ENCODE measurements at regions not wholly inside any gene's neighbourhood (a gene's known extent, or its start where the extent isn't known, plus 50 kb on each side); places are given as distances from the start of the nearest gene placed in this dataset.

GRCh38 chr12:87925021-87925420 lies 104.2 kb downstream of the C12orf50 start:
- Histone ChIP-seq H3K9ac (ENCODE audit: extremely low read depth, insufficient read length, low read length) (no peak overlapping the region), H3K27me3 (ENCODE audit: insufficient read depth, low read length) (no peaks in the 10 kb centered on the region; the same call in 1 of the 2 replicates), H4K91ac (ENCODE audit: insufficient read length, low read depth, low read length) (no peak overlapping the region), H3K27ac (ENCODE audit: insufficient read length, low read depth, low read length) (no peak overlapping the region), H2BK12ac (ENCODE audit: insufficient read length, low read depth, low read length) (no peak overlapping the region), H2BK120ac (ENCODE audit: low read depth, low read length, poor library complexity, severe bottlenecking) (no peak overlapping the region), H3K79me2 (ENCODE audit: insufficient read depth, low read length) (no peaks in the 10 kb centered on the region), H3K9me3 (ENCODE audit: control insufficient read depth, low read depth, low read length) (no peaks in the 10 kb centered on the region), H3K4me1 (ENCODE audit: insufficient read depth, low read length) (no peaks in the 10 kb centered on the region), H4K8ac (replicated peaks; ENCODE audit: insufficient read length, low read depth, low read length) (no peak overlapping the region), H2BK15ac (ENCODE audit: low read depth, low read length) (no peak overlapping the region), H2BK5ac (ENCODE audit: insufficient read length, low read length) (no peak overlapping the region), H2AFZ (ENCODE audit: low read length) (no peak overlapping the region), H3K4ac (ENCODE audit: low read depth, low read length) (no peak overlapping the region), H2AK5ac (ENCODE audit: insufficient read length, low read length) (no peak overlapping the region), H3K23me2 (ENCODE audit: insufficient read length, low read depth, low read length, poor library complexity, severe bottlenecking) (no peaks in the 10 kb centered on the region), H3T11ph (ENCODE audit: low read length) (no peak overlapping the region), H2BK20ac (ENCODE audit: low read depth, low read length, poor library complexity, severe bottlenecking) (no peak overlapping the region), H3K56ac (ENCODE audit: insufficient read length, low read depth, low read length) (no peak overlapping the region), H3K23ac (ENCODE audit: insufficient read length, low read depth, low read length) (no peak overlapping the region), H3K79me1 (ENCODE audit: insufficient read depth, low read depth, low read length, poor library complexity, severe bottlenecking) (no peaks in the 10 kb centered on the region), H3K14ac (ENCODE audit: insufficient read depth, low read length) (no peak overlapping the region), H3K4me2 (ENCODE audit: insufficient read depth, insufficient read length, low read length) (no peak overlapping the region), H4K20me1 (ENCODE audit: control insufficient read depth, insufficient read depth, insufficient read length) (no peaks in the 10 kb centered on the region), H3K18ac (ENCODE audit: insufficient read length, low read depth, low read length) (no peak overlapping the region), H4K5ac (ENCODE audit: insufficient read length, low read depth, low read length) (no peak overlapping the region)
- H3K27ac Mint-ChIP-seq = no peak overlapping the region
- no peak for DNase-seq
- no peaks in the 10 kb centered on the region for H3K4me1 Mint-ChIP-seq
- H3K36me3 Mint-ChIP-seq (ENCODE audit: insufficient read depth in 1 of 3, low read depth in 3 of 3) = no peaks in the 10 kb centered on the region
- no peak overlapping the region for H3K4me3 Mint-ChIP-seq
- no peaks in the 10 kb centered on the region for H3K9me3 Mint-ChIP-seq
- TF ChIP-seq CTCF (conservative IDR thresholded peaks at IDR 0.05) = no peak
- WGBS (ENCODE audit: extremely low coverage, insufficient read length, low lambda C conversion rate) = no CpG with 5 or more reads among the region's 2 CpGs
- no peaks in the 10 kb centered on the region for H3K27me3 Mint-ChIP-seq (ENCODE audit: low read depth)
